ENCODE measurements at regions not wholly inside any gene's neighbourhood (a gene's known extent, or its start where the extent isn't known, plus 50 kb on each side); places are given as distances from the start of the nearest gene placed in this dataset.

- H3K9me3 ChIP-seq = peaks cover 0 to 28% (median 6%) of the 10 kb centered on the region in 11 donors
- no peaks in the 10 kb centered on the region for H3K36me3 ChIP-seq
- TF ChIP-seq CTCF (IDR thresholded peaks at IDR 0.05) = no peak
- H3K4me3 ChIP-seq = peak overlapping the region in 9 of 10 donors; percentile 0 to 46 (median 33)
- DNase-seq = peak in 1 of 2 donors; percentile 16
- no peaks in the 10 kb centered on the region for H3K27me3 ChIP-seq
- H3K27ac ChIP-seq = peak overlapping the region in 9 of 10 donors; percentile 18 to 77 (median 68)
- H3K4me1 ChIP-seq = peaks cover 0 to 10% (median 0%) of the 10 kb centered on the region in 9 donors
- intact Hi-C loops (cut with DNase I) = loop anchor here in 1 of 10 donors (2.0 to 5.0 kb wide), 2 partner anchors 39 to 78 kb away; partner anchors contain the start of gene CDH19
- WGBS, 2 donors = 21 to 33% methylated on average over 5 of the region's 5 CpGs
- ATAC-seq = peak; percentile 61 to 91 (median 80)
These were observed 79.0 kb upstream of the CDH19 start for GRCh38 chr18:66682855-66683322.

GRCh38 chr18:66676699-66677098 is 72.8 kb upstream of the CDH19 start:
- DNase-seq (no peak), ATAC-seq (no peak)
- TF ChIP-seq CTCF (IDR thresholded peaks at IDR 0.05) = no peak
- Histone ChIP-seq H3K4me1 (no peaks in the 10 kb centered on the region), H3K27ac (no peak overlapping the region), H3K27me3 (no peaks in the 10 kb centered on the region), H3K9me3 (peaks cover 0 to 17% (median 5%) of the 10 kb centered on the region in 11 donors), H3K4me3 (no peak overlapping the region), H3K36me3 (no peaks in the 10 kb centered on the region)
- 85 to 87% methylated on average over 4 of the region's 4 CpGs for WGBS, 2 donors
- intact Hi-C loops (cut with DNase I) = no loop called here

GRCh38 chr18:66674286-66674685 is 70.4 kb upstream of the CDH19 start:
- no peaks in the 10 kb centered on the region for H3K4me1 ChIP-seq
- intact Hi-C loops (cut with DNase I) = no loop called here
- H3K27ac ChIP-seq = no peak overlapping the region
- 26 to 30% methylated on average over 2 of the region's 2 CpGs for WGBS, 2 donors
- H3K4me3 ChIP-seq = no peak overlapping the region
- H3K9me3 ChIP-seq = peaks cover 0 to 17% (median 5%) of the 10 kb centered on the region in 11 donors
- TF ChIP-seq CTCF (IDR thresholded peaks at IDR 0.05) = no peak
- no peaks in the 10 kb centered on the region for H3K27me3 ChIP-seq
- DNase-seq = no peak
- H3K36me3 ChIP-seq = no peaks in the 10 kb centered on the region
- ATAC-seq = no peak

GRCh38 chr18:66668706-66669105 is 64.8 kb upstream of the CDH19 start:
- Histone ChIP-seq H3K27ac (no peak overlapping the region), H3K9me3 (no peaks in the 10 kb centered on the region), H3K4me1 (no peaks in the 10 kb centered on the region), H3K4me3 (no peak overlapping the region), H3K27me3 (no peaks in the 10 kb centered on the region), H3K36me3 (no peaks in the 10 kb centered on the region)
- ATAC-seq (no peak), DNase-seq (no peak)
- no peak for TF ChIP-seq CTCF (IDR thresholded peaks at IDR 0.05)
- intact Hi-C loops (cut with DNase I) = no loop called here

Data from heart right ventricle (tissue), 16 donors.